Ishikawa (cell line): ENCODE measurements at regions not wholly inside any gene's neighbourhood (a gene's known extent, or its start where the extent isn't known, plus 50 kb on each side); places are given as distances from the start of the nearest gene placed in this dataset.

Source experiments
- CEBPB ChIP-seq: IDR thresholded peaks from 2 replicates; pipeline ENCODE4 v1.6.1; 2012
- CREB1 ChIP-seq: IDR thresholded peaks from 2 replicates; pipeline ENCODE4 v1.6.1; 2012; ENCODE audit warnings: low read depth
- EGR1 ChIP-seq: IDR thresholded peaks from 2 replicates; pipeline ENCODE4 v1.6.1; 2012
- EP300 ChIP-seq: IDR thresholded peaks from 2 replicates; pipeline ENCODE4 v1.6.1; 2012; ENCODE audit warnings: borderline replicate concordance
- FOXM1 ChIP-seq: IDR thresholded peaks from 2 replicates; pipeline ENCODE4 v1.6.1; 2012; ENCODE audit warnings: low read depth, borderline replicate concordance
- MAX ChIP-seq: IDR thresholded peaks from 2 replicates; pipeline ENCODE4 v1.6.1; 2012
- TCF12 ChIP-seq: IDR thresholded peaks from 2 replicates; pipeline ENCODE4 v1.6.1; 2012; ENCODE audit warnings: low read depth
- USF1 ChIP-seq: IDR thresholded peaks from 2 replicates; pipeline ENCODE4 v1.6.1; 2012
- YY1 ChIP-seq: IDR thresholded peaks from 2 replicates; pipeline ENCODE4 v1.6.1; 2012; ENCODE audit warnings: low read depth
- ZBTB7A ChIP-seq: IDR thresholded peaks from 2 replicates; pipeline ENCODE4 v1.6.1; 2012; ENCODE audit warnings: low read depth

- TF ChIP-seq MAX: no peak
- no peak for TF ChIP-seq CREB1
- TF ChIP-seq CEBPB: no peak
- TF ChIP-seq USF1: no peak
- TF ChIP-seq ZBTB7A: no peak
- TF ChIP-seq YY1: no peak
- no peak for TF ChIP-seq FOXM1
- no peak for TF ChIP-seq EP300
- no peak for TF ChIP-seq EGR1
- no peak for TF ChIP-seq TCF12
Measured at GRCh38 chr19:30320916-30321315, 51.3 kb upstream of the ZNF536 start.
